ENCODE measurements at regions not wholly inside any gene's neighbourhood (a gene's known extent, or its start where the extent isn't known, plus 50 kb on each side); places are given as distances from the start of the nearest gene placed in this dataset.

DNA sequence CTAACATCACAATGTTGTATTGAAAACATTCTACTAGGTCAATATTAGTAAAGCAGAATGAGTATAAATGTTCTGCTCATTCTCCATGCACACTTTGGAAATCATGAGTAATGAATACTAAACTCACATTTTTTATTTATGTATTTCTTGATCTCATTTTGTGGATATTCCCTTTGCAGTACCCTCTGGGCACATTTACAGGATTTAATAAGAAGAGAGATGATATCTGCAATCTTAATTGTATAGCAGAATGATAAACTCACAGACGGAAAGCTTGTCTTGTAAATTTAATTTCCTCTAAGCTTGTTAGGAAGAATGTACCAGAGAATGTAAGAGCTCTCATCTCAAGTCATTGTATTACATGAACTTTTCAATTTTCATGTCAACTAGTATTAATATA lies 1279.7 kb downstream of the PCDH7 start:
- DNase-seq: no peak

DNA sequence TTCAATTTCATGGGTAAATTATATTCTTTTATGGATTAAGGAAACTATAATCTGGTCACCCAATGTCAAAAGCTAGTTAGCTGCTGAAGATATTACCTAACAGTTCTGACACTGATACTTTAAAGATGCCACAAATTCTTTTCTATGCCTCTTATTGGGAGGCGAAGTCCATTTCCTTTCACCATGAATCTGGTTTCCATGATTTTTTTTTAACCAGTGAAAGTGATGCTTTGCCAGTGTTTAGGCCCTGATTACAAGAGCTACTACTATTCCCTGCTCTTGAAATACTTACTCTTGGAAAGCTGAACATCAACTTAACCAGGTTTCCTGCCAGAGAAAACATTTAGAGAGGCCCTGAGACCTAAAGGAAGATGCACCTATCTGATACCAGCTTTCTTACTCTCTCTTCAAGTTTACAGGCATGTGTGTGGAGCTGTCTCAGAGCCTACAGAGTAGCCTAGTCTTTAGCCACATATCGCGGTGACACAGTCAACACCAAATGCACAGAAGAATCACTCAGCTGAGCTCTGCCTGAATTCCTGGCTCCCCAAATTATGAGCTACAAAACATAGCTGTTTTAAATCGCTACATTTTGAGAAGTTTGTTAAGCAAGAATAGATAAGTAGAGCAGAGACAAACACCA lies 1280.8 kb downstream of the PCDH7 start:
- no peak for DNase-seq

DNA sequence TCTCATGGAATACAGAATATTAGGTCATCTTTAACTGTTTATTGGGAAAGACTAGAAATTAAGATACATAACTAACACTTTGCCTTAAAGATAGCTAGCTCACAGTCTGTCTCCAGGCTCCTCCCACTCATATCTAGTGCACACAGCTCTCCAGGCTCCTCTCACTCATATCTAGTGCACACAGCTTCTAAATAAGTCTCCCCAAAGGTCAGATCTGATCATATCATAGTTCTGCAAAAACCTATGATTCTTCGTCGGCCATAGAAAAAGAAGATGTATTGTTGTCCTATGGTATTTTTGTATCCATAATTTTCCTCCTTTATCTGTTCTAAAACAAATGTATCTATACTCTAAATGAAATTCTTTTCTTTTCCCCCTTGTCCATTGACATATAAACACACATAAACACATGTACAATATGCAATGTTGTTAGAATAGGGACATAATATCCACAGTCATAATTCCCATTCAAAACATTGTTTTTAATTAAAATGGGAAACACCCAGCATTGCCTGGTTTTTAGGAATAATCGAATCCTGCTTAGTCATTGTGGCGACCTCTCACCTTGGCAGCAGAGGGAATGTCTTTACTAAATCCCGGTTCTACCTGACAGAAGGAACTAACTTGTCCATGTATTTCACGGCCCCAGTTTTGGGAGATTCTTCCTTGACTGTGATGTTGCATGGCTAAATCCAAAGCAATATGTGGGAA lies 1282.0 kb downstream of the PCDH7 start:
- DNase-seq: no peak

DNA sequence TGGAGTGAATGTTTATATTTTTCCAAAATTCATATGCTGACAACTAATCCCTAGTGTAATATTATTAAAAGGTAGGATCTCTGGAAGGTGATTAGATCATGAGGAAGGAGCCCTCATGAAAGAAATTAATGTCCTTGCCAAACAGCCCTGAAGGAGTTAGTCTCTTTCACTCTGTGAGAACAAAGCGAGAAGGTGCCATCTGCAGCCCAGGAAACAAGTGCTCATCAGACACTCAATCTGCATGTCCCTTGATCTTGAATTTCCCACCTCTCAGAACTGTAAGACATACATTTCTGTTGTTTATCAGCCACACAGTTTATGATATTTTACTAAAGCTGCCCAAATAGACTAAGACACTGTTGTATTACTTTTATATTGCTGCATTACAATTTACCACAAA lies 1283.4 kb downstream of the PCDH7 start:
- DNase-seq: no peak

DNA sequence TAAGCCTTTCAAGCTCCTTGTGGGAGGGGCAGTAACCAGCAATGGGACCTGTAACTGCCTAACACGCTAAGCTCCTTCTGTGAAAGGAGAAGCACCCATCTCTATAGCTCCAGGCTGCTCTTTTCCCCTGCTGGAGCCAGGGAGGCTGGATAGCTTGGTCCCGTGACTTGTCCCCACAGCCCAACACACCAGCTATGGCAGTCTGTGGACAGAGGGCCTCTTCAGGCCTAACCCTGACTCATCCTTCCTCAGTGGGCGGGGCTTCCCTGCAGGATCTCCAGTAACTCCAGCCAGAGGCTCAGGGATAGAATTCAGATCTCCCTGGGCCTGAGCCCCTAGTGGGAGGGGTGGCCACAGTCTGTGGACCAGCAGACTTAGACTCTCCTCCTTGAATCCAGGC lies 1290.1 kb downstream of the PCDH7 start:
- DNase-seq: no peak

DNA sequence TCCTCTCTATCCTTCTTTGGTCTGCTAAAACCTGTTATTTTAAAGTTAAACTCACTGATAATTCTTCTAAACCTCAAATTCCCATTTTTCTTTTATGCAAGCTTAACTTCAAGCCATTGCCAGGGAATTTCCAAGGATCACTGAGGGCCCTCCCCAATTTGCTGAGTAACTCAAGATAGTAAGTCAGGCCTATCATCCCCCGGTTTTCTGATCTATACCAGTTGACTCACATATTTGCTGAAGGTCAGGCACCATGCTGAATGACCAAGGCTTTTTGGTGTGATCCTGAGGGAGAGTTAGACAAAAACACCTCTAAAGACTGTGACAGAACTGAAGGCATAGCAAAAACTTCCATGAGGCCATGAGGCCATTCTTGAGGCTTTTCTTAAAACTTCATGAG lies 1301.9 kb downstream of the PCDH7 start:
- DNase-seq: no peak

DNA sequence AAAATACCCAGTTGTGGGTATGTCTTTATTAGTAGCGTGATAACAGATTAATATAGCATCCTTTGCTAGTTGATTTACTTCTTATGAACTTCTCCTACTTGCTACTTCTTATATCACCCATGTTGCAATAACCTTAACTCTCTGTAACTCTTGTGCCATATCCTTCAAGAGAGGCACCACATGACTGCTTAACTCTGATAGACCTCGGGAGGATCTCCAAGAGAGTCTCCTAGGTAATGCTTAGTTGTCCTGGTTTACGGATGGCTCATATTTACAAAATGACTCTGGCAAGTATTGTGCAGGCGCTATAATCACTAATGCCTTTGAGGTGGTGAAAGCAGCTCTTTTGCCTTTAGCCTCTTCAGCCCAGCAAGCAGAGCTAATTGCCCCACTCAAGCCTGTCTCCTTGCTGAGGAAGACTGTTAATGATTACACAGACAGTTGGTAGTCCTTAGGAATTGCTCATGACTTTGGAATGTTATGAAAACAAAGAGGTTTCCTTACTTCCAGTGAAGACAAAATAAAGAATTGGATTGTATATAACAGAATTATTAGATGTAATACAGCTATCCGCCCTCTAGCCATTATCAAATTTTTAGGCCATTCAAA lies 1305.8 kb downstream of the PCDH7 start:
- no peak for DNase-seq

DNA sequence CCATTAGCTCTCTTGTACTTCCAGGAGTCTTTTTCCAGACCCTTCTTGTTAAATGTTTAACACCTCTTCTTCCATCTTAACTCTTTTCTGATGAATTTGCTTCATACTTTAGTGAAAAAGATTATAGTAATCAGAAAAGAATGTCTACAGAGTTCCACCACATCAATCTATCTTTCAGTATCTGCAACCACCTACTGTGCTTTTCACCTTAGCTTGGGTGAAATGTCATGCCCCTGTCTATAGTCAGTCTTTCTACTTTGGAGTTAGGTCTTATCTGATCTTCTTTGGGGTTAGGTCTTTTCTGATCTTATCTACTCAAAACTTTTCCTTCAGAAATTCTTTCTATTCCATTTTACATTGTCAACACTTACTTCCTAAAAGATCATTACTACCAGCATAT lies 1310.2 kb downstream of the PCDH7 start:
- DNase-seq: no peak

DNA sequence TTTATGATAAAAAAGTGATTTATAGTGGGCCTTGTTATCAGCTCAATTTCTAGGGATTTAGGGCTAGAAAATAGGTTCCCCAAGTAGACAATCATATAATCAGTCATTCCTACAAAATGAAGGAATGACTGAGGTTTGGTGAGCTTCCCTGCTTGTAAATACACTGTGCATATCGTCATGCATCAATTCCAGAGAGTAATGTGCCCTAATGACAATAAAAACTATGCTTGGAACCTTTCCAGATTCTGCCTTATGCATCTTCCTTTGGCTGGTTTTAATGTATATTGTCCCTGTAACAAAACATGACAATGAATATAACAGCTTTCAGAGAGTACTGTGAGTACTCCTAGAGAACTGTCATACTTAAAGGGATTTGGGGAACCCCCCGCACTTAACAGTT lies 1310.9 kb downstream of the PCDH7 start:
- no peak for DNase-seq

DNA sequence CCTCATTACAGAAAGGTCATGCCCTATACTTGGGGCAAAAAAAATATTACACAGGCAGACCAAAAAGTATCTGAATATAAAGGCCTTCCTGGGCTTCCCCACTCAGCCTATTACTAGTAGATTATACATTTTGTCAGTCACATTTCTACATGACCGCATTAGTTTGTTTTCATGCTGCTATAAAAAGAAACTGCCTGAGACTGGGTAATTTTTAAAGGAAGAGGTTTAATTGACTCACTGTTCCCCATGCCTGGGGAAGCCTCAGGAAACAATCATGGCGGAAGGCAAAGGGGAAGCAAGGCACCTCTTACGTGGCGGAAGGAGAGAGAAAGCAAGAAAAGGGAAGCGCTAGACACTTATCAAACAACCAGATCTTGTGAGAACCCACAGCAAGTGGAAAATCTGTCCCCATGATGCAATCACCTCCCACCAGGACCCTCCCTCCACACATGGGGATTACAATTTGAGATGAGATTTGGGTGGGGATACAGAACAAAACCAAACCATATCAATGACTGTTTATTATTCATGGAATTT lies 1312.0 kb downstream of the PCDH7 start:
- no peak for DNase-seq

DNA sequence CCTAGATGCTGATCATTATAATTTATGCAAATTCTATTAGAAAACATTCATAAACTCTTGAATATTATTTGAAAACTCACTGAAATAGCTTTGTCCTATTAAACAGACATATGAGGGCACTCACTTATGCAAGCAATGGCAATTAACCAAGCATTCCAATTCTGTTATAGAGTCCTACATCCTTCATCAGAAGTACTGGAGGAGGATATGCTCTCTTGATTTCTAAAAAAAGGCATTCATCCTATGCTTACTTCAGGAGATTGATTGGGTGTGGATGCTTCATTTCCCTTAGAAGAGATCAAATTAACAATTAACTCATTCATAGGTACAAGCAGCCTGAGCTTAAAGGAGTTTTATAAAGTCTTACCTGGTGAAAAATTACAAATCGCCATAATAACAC lies 1317.2 kb downstream of the PCDH7 start:
- no peak for DNase-seq

DNA sequence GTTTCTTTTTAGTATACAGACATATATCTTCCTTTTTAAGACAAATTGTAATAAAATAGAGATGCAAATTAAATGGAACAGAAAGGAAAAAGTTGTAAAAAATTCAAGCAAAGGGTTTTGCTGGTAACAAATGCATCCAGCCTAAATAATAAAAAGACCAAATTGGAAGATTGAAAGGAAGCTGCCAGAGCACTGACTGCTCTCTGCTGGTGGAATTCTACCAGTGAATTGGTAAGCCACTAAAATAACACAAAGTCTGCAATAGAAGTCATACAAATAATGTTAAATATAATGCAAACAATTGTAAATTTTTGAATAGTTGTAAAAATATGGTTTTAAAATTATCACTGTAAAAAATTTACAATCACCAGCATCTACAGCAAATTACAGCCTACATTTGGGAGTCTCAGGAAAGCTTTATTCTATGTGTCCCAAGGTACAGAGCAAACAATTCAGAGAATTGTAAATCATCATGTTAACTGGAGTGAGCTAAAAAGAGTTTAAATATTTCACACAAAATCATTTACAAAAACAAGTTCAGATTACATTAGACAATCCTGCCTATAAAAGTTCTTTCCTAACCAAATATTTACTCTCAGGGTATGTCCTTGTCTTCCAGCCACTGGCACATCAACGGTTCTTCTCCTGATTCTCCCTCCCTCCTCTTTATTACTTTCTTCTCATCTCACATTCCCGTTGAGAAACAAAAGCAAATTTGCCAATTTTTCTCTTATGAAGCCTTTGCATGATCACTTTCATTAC lies 1322.5 kb downstream of the PCDH7 start:
- no peak for DNase-seq

DNA sequence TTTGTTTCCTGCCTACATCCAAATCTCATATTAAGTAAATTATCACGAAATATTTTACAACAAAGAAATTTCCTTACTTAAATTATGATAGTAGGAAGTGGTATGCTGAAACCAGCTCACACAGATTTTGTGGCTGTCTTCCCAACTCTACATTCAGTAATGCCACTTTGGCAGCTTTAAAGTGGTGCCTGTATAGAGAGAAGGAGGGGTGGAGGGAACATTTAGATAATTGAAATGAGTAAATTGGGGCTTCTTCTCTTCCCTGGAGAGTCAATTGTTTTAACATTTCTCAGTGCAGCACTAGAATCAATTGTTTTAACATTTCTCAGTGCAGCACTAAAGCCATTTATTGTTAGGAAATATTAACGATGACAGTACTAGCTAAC lies 1323.1 kb downstream of the PCDH7 start:
- no peak for DNase-seq

DNA sequence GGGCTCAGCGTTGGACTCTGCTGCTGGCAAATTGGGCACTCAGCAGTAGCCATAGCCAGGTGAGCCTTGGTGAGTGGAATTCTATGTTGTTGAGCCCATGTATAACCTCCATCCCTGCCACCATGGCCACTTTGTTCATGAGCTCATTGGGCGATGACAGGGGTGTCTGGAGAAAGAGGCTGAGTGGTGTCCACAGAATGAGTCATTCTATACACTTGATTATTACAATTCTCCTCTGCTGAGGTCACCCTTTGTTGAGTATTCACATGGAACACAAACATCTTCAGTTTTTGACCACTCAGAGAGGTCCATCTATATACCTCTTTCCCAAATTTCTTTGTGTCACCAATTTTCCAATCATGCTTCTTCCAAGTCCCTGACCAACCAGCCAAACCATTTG lies 1341.7 kb downstream of the PCDH7 start:
- DNase-seq: no peak

DNA sequence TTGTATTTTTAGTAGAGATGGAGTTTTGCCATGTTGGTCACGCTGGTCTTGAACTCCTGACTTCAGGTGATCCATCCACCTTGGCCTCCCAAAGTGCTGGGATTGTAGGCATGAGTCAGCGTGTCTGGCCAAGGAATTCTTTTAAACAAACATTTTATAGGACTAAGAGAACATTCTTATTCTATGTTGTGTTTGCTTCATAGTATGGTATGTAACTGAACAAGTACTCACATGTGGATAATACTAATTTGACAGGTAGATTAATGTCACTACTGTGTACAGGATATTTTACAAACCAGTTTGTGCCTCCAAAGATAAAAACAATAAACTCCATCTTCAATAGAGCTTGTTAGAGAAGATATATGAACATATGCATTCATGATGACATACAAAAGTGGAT lies 1353.4 kb downstream of the PCDH7 start:
- no peak for DNase-seq

DNA sequence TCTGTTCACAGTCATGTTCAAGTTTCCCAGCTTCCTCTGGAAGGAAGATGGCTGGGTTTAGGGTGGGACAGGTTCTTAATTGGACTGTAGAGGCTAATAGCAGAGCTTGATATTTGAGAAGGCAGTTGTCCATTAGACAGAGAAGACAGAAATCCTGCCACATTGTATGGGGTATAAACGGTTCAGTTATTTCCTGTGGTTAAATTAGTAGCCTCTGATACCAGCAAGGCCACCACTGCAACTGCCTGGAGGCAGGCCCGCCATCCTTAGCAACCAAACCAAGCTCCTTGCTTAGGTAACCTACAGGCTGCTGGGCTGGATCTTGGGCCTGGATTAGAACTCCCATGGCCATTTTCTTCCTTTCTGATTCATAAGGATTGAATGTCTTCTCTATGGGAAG lies 1367.0 kb downstream of the PCDH7 start:
- no peak for DNase-seq

DNA sequence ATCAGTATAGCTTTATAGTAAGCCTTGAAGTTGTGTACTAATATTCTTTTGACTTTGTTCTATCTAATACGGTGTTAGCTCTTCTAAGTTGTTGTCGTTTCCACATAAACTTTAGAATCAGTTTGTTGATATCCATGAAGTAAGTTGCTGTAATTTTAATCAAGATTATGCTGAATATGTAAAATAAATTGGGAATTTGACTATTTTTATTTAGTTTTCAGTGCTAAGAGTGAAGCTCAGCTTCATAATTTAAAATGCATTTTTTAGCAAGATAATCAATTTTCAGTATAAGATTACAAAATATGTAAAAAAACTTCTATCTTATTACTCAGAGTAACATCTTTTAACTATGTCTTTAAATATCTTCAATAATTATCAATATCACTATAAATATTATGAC lies 1374.8 kb downstream of the PCDH7 start:
- no peak for DNase-seq

DNA sequence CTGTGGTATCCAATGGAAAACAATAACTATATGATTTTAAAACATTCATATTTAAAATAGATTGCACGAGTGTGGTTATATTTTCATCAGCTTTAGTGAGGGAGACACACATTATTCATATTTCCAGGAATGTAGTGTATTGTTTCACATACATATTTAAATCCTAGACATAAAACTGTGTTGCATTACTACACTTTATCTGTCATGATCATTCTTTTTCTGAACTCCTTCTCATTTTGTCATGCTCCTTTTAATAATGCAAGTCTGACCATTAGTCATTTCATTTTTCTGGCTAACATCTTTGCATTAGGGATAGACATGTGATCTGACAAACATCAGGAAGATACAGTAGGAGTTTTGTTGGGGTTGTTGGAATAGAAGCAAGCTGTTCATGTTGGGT lies 1382.7 kb downstream of the PCDH7 start:
- no peak for DNase-seq

DNA sequence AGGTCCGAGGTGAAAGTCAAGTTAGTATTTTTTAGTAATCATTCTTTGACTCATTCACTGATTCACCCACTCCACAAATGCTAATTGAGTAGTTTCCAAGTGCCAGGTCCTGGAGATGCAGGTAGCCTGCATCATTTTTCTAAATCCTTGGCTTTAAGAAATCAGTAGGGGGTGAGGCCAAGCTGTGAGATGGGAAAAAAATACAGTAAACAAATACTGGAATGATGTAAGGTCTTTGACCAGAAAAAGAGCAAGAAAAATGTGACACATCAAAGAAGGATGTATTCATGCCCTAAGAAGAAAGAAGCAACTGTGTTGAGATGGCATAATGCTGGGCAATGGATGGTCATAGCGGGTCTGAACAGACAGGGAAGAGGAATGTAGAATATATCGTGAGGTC lies 1386.6 kb downstream of the PCDH7 start:
- DNase-seq: no peak

DNA sequence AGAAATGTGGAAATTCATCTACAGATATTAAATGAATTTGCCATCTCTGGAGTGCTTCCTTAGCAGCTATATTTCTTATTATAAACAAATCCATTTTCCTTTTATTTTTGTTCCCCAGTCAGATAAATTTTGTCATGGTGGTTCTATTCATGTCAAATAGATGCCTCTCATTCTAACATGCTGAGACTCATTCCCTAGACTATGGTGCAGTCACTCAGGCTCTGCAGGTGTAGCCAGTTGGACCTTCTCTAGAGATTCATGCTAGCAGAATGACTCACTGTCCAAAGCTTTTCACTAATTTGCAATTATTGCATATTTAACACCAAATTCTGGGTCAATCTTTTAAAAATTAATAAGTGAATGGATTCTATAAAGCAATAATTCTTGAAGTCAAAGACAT lies 1392.7 kb downstream of the PCDH7 start:
- no peak for DNase-seq

DNA sequence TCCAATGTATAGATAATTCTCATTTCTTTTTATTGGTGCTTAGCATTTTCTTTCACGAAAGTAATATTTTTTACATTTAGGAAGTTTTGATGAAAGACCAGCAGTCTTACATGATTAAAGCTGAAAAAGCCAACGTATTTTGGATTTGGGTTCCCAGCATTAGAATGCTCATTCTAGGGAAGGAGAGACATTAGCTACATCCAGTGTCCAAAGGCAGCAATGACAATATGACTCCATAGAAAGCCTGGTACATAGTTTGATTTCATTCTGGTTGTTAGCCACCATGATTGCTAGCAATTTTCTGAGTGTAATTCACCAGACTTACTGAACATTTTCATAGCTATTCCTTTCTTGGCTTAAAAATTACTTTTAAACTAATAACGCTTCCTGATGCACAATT lies 1397.5 kb downstream of the PCDH7 start:
- DNase-seq: no peak

DNA sequence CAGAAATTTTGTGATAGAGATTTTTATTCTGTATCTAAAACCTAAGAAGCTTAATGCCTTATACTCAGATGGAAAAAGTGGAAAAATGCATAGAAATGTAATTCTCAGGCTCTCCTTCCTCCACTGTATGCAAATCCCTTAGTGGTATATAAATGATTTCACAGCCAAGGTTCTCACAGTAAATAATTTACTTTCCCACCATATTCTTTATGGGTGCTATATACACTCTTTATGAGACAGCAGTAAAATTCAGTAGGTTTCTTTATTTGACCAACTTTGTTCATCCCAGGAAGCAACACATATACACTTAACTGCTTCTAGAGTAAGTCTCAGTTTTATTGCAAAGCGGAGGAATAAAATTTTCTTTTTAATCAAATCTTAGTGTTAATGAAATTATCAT lies 1399.7 kb downstream of the PCDH7 start:
- no peak for DNase-seq

DNA sequence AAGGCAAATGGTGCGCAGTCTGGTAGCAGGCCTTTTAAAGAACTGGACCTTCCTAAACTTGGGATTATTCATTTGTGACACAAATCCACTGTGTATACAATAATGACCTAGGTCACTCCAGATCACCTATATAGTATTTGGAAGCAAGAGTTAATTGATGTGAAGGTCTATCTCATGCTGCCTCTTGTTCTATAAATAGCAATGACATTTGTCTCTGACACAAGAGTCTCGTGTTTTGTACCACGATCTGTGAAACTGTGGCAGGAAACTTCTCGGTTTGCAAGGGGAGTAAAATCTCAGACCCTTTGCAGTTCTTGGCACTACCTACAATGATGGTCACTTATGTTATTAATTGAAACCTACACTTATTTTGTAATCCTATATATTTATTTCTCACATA lies 1408.4 kb downstream of the PCDH7 start:
- no peak for DNase-seq

DNA sequence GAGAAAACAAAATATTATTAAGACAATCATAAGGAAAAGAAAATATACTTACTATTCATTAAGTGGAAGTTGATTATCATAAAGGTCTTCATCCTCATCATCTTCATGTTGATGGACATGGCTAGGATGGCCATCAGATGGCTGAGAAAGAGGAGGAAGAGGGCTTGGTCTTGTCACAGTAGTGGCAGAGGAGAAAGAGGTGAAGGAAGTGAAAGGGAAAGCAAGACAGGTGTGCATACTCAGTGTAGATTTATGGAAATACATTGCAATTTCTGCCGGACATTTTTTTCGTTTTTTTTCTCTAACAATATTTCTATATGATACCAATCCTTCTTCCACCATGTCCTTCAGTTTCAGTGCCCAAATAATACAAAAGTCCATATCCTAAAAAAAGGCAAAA lies 1409.8 kb downstream of the PCDH7 start:
- DNase-seq: no peak

All from EL (cell line).